ENCODE measurements at regions not wholly inside any gene's neighbourhood (a gene's known extent, or its start where the extent isn't known, plus 50 kb on each side); places are given as distances from the start of the nearest gene placed in this dataset.

DNA sequence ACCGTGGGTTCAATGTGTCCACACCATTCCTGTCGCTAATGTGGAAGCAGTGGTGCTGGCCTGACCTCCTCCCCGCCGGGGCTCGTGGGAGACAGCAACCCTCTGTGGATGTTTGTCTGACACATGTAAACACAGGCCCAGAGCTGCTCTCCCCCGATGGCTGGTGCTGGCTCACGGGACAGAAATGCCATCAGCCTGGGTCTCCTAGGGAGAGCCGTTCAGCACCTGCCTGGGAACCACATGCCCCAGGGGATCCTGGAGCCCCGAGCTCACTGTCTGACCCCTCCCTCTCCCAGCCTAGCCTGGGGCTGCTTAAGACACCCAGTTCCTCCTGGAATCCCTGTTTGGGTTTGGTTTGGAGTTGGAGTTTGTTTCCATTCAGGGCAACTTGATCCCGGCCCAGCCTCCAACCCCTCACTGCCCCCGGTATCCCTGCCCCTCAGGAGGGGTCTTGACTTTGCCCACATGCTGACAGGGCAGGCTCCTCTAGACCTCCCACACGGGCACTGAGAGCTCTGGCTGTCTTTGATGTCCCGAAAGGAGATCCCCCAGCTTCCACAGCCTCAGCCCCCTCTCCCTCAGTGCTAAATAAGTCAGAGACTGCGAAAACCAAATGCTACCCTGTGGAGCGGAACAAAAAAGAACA, 50.9 kb upstream of the WNT11 start:
- TF ChIP-seq, protein P1, sequence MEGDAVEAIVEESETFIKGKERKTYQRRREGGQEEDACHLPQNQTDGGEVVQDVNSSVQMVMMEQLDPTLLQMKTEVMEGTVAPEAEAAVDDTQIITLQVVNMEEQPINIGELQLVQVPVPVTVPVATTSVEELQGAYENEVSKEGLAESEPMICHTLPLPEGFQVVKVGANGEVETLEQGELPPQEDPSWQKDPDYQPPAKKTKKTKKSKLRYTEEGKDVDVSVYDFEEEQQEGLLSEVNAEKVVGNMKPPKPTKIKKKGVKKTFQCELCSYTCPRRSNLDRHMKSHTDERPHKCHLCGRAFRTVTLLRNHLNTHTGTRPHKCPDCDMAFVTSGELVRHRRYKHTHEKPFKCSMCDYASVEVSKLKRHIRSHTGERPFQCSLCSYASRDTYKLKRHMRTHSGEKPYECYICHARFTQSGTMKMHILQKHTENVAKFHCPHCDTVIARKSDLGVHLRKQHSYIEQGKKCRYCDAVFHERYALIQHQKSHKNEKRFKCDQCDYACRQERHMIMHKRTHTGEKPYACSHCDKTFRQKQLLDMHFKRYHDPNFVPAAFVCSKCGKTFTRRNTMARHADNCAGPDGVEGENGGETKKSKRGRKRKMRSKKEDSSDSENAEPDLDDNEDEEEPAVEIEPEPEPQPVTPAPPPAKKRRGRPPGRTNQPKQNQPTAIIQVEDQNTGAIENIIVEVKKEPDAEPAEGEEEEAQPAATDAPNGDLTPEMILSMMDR (conservative IDR thresholded peaks at IDR 0.05 in 1 of 2, IDR thresholded peaks at IDR 0.05 in 1 of 2; ENCODE audit: low read depth in 1 of 2, low read length in 2 of 2) = no peak
- no peak for TF ChIP-seq EZH2 (IDR thresholded peaks at IDR 0.05; ENCODE audit: low read length, missing control alignments)

Data from fibroblast of lung (primary cell).